GM23248 (cell line): ENCODE measurements at regions not wholly inside any gene's neighbourhood (a gene's known extent, or its start where the extent isn't known, plus 50 kb on each side); places are given as distances from the start of the nearest gene placed in this dataset.

Experiments used
- DNase-seq: peaks from one replicate; pipeline ENCODE4 v3.0.0-alpha.2; 2015
- H2AFZ ChIP-seq: fragments of 200-600 bp; sonication (generic); 2 replicates; pipeline ENCODE4 v1.6.1; 2016; ENCODE audit warnings: antibody characterized with exemption
- H3F3A ChIP-seq: fragments of 200-600 bp; sonication (generic); 2 replicates; pipeline ENCODE4 v1.6.1; 2016; ENCODE audit warnings: mild to moderate bottlenecking, antibody characterized with exemption, mixed run types; ENCODE audit not compliant: insufficient read depth
- H3K27ac ChIP-seq: fragments of 200-600 bp; sonication (generic); 2 replicates; pipeline ENCODE4 v1.5.1; 2016; ENCODE audit warnings: mild to moderate bottlenecking
- H3K27me3 ChIP-seq: fragments of 200-600 bp; sonication (generic); replicated peaks from 2 replicates; pipeline ENCODE4 v1.6.1; 2016; ENCODE audit warnings: mild to moderate bottlenecking; ENCODE audit not compliant: insufficient read depth
- H3K36me3 ChIP-seq: fragments of 200-600 bp; sonication (generic); 2 replicates; pipeline ENCODE4 v1.6.1; 2016; ENCODE audit warnings: low read depth, mild to moderate bottlenecking
- H3K4me1 ChIP-seq: fragments of 200-600 bp; sonication (generic); 2 replicates; pipeline ENCODE4 v1.6.1; 2016; ENCODE audit warnings: mild to moderate bottlenecking; ENCODE audit not compliant: insufficient read depth
- H3K4me2 ChIP-seq: fragments of 200-600 bp; sonication (generic); one replicate; pipeline ENCODE4 v1.6.1; 2016; ENCODE audit warnings: mild to moderate bottlenecking; ENCODE audit not compliant: unreplicated experiment
- H3K4me3 ChIP-seq: fragments of 200-600 bp; sonication (generic); 2 replicates; pipeline ENCODE4 v1.5.1; 2016; ENCODE audit warnings: mild to moderate bottlenecking
- H3K79me2 ChIP-seq: fragments of 200-600 bp; sonication (generic); 2 replicates; pipeline ENCODE4 v1.6.1; 2016; ENCODE audit warnings: mild to moderate bottlenecking; ENCODE audit not compliant: insufficient read depth
- H3K9ac ChIP-seq: fragments of 200-600 bp; sonication (generic); 2 replicates; pipeline ENCODE4 v1.6.1; 2016; ENCODE audit warnings: mild to moderate bottlenecking
- H3K9me2 ChIP-seq: fragments of 200-600 bp; sonication (generic); 2 replicates; pipeline ENCODE4 v1.6.1; 2016; ENCODE audit warnings: mixed run types, mild to moderate bottlenecking, moderate library complexity; ENCODE audit not compliant: insufficient read depth
- H3K9me3 ChIP-seq: fragments of 200-600 bp; sonication (generic); one replicate; pipeline ENCODE4 v1.6.1; 2017; ENCODE audit warnings: low read depth
- H4K20me1 ChIP-seq: fragments of 200-600 bp; sonication (generic); 2 replicates; pipeline ENCODE4 v1.6.0; 2016; ENCODE audit not compliant: insufficient read depth
- EZH2 ChIP-seq: fragments of 200-600 bp; sonication (generic); IDR thresholded peaks from 2 replicates; pipeline ENCODE4 v1.6.1; 2018; ENCODE audit warnings: antibody characterized with exemption, mild to moderate bottlenecking; ENCODE audit not compliant: insufficient read depth, poor library complexity, severe bottlenecking
- EZH2phosphoT487 ChIP-seq: fragments of 200-600 bp; sonication (generic); IDR thresholded peaks from 2 replicates; pipeline ENCODE4 v1.6.1; 2018; ENCODE audit warnings: antibody characterized with exemption, moderate library complexity, mild to moderate bottlenecking, low read depth; ENCODE audit not compliant: insufficient read depth
- WGBS, 2 experiments: methylation state at CpG; one replicate each; pipeline ENCODE4 v1.1.6; 2015 to 2017; ENCODE audit warnings: low lambda C conversion rate in 2 of 2, low coverage in 1 of 2; ENCODE audit errors: missing lambda C conversion rate in 2 of 2; 5-methylcytosine and 5-hydroxymethylcytosine counted together
- in situ Hi-C: fragments of 300-500 bp; cut with MboI; formaldehyde crosslinking; loops from 2 replicates; pipeline ENCODE4 v1.15.0; 2020

DNA sequence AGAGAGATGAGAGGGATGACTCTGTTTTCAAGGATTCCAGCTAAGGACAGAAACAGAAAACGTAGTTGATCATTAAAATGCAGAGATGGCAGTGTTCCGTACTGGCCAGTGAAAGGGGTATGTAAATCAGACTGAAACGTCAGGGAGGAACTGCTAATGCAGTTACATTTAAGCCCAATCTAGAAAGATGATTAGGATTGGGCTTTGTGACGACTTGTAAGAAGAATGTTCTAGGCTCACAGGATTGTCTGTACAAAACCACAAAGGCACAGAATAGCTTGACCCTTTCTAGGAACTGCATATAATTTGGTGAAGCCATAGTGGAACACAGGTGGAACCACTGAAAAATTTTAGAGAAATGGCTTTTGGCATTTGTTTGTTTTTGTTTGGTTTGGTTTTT, 55.6 kb upstream of the TESK1 start:
- no peak for DNase-seq
- peaks cover 39% of the 10 kb centered on the region for H3F3A ChIP-seq
- peaks cover 3% of the 10 kb centered on the region; the same call in 1 of the 2 replicates for H3K36me3 ChIP-seq
- H3K27ac ChIP-seq = peak overlapping the region; percentile 40; the same call in 1 of the 2 replicates
- no peak overlapping the region for H3K4me3 ChIP-seq
- no peak overlapping the region for H3K4me2 ChIP-seq
- in situ Hi-C loops = loop anchor here (5.0 kb wide), 1 partner anchor 52 kb away; no protein-coding TSS in a partner anchor
- WGBS, 2 experiments = 76 to 78% methylated on average over 4 of the region's 4 CpGs
- H3K9me2 ChIP-seq = no peaks in the 10 kb centered on the region
- H3K27me3 ChIP-seq = no peaks in the 10 kb centered on the region
- TF ChIP-seq EZH2 = no peak
- no peak for TF ChIP-seq EZH2phosphoT487
- no peaks in the 10 kb centered on the region for H3K9me3 ChIP-seq
- H3K4me1 ChIP-seq = peaks cover 48% of the 10 kb centered on the region
- H3K79me2 ChIP-seq = peaks cover 99% of the 10 kb centered on the region
- H4K20me1 ChIP-seq = no peaks in the 10 kb centered on the region
- no peak overlapping the region for H2AFZ ChIP-seq
- H3K9ac ChIP-seq = no peak overlapping the region

DNA sequence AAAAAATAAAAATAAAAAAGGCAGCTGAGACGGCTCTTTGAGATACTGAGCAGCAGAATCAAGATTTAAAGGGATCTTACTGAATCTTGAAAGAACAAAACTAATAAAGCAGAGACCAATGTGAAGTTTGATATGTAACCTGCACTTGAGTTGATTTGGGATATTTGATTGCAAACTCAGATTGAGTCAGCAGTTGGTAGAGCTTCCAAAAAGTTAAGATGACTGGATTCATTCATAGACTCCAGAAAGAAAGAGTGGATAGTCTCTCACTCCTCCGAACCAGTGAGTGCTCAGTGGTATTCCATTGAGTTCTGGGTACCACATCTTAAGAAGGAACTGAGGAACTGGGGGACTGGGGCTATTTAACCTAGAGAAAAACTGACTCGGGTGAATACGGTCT, 52.7 kb upstream of the TESK1 start:
- TF ChIP-seq EZH2 (no peak), EZH2phosphoT487 (no peak)
- Histone ChIP-seq H2AFZ (no peak overlapping the region), H4K20me1 (no peaks in the 10 kb centered on the region), H3K27me3 (no peaks in the 10 kb centered on the region), H3K4me1 (peaks cover 41% of the 10 kb centered on the region), H3K9ac (0 out of 2 replicates have a peak overlapping the region, but pooled peaks have one; percentile 6), H3K27ac (peak overlapping the region; percentile 10), H3K4me3 (no peak overlapping the region), H3F3A (peaks cover 30% of the 10 kb centered on the region), H3K79me2 (peaks cover 99% of the 10 kb centered on the region), H3K9me2 (no peaks in the 10 kb centered on the region), H3K9me3 (no peaks in the 10 kb centered on the region), H3K4me2 (peak overlapping the region; percentile 55), H3K36me3 (peaks cover 21% of the 10 kb centered on the region)
- in situ Hi-C loops = loop anchor here (10.0 kb wide), 1 partner anchor 438 kb away; the partner anchor contains the start of gene ATOSB
- DNase-seq = peak; percentile 44
- WGBS, 2 experiments = 75 to 79% methylated on average over 4 of the region's 4 CpGs

DNA sequence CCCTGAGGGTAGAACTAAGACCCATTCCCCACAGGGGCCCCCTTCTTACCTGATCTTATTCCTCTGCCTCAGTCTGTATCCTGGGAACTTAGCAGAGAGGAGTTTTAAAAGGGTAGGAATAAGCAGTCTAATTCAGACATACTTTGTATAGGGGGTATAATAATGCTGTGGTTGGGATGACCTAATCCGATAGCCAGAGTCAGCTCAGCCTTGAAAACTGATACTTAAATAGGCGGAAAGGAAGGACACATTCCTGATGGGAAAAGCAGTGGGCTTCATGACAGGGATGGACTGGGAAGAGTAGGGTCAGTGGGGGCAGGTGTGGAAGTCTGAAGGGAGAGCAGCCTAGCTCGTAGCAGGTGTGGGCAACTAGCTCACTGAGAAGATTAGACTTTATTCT, 52.2 kb upstream of the TESK1 start:
- Histone ChIP-seq H3K4me3 (no peak overlapping the region), H3K79me2 (peaks cover 99% of the 10 kb centered on the region), H4K20me1 (no peaks in the 10 kb centered on the region), H2AFZ (no peak overlapping the region), H3K27me3 (no peaks in the 10 kb centered on the region), H3K27ac (peak overlapping the region; percentile 10), H3K4me1 (peaks cover 41% of the 10 kb centered on the region), H3K4me2 (peak overlapping the region; percentile 55), H3K36me3 (peaks cover 22% of the 10 kb centered on the region), H3F3A (peaks cover 30% of the 10 kb centered on the region), H3K9ac (0 out of 2 replicates have a peak overlapping the region, but pooled peaks have one; percentile 6), H3K9me3 (no peaks in the 10 kb centered on the region), H3K9me2 (no peaks in the 10 kb centered on the region)
- in situ Hi-C loops = loop anchor here (10.0 kb wide), 1 partner anchor 438 kb away; the partner anchor contains the start of gene ATOSB
- 53 to 61% methylated on average over 3 of the region's 3 CpGs for WGBS, 2 experiments
- TF ChIP-seq EZH2phosphoT487 (no peak), EZH2 (no peak)
- peak; percentile 40 for DNase-seq

DNA sequence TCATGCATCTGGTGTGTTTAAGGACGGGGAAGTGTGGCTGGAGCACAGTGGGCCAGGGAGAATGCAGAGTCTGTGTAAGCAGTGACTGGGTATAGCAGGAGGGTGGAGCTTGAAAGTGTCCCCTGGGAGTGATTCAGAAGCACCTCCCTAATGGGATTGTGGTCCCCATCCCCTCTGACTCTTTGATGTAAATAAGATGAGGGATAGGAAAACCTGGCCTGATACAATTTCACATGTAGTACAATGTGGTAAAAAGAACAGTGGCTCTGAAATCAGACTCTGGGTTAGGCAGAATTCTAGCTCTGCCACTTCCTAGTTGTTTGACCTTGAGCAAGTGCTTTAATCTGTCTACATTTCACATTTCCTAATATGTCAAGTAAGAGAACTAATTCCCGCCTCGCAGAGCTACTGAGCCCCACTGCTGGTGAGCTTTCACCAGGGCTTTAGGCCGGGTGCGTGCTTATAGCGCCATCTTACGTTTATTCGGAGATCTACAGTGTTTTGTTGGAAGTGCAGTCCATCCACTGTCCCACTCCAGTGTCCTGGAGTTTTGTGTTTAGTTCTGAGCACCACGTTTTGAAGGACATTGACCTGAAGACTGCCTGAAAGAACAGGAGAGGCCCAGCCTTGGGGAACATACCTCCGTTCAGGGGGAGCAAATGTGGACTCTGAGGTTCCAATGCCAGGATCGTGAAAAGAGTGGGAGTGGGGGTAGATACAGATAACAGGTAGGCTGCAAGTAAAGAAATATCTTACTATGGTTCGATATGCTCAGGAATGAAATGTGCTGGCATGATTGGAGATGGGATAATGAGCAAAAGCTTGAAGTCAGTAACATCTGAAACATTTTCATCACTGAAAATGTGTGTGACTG, 51.2 kb upstream of the TESK1 start:
- Histone ChIP-seq H3K9me2 (no peaks in the 10 kb centered on the region), H3K9ac (peak overlapping the region; percentile 6; the same call in 1 of the 2 replicates), H4K20me1 (no peaks in the 10 kb centered on the region), H3K79me2 (peaks cover 97% of the 10 kb centered on the region), H2AFZ (no peak overlapping the region), H3K9me3 (no peaks in the 10 kb centered on the region), H3K4me3 (no peak overlapping the region), H3K4me1 (peaks cover 32% of the 10 kb centered on the region), H3K36me3 (peaks cover 33% of the 10 kb centered on the region), H3K4me2 (peak overlapping the region; percentile 55), H3F3A (peaks cover 30% of the 10 kb centered on the region), H3K27me3 (no peaks in the 10 kb centered on the region), H3K27ac (peak overlapping the region; percentile 10)
- 18% methylated on average over 12 of the region's 12 CpGs for WGBS, 2 experiments
- in situ Hi-C loops = loop anchor here (10.0 kb wide), 1 partner anchor 439 kb away; the partner anchor contains the start of gene ATOSB
- peak; percentile 89 for DNase-seq
- TF ChIP-seq EZH2 = no peak
- no peak for TF ChIP-seq EZH2phosphoT487
